GM21737 (cell line): ENCODE measurements at regions not wholly inside any gene's neighbourhood (a gene's known extent, or its start where the extent isn't known, plus 50 kb on each side); places are given as distances from the start of the nearest gene placed in this dataset.

Experiments used
- ATAC-seq: cut with Tn5 transposase; IDR thresholded peaks from one replicate; pipeline ENCODE4 v1.9.1; 2021; ENCODE audit warnings: mild to moderate bottlenecking, moderate library complexity; ENCODE audit not compliant: unreplicated experiment

DNA sequence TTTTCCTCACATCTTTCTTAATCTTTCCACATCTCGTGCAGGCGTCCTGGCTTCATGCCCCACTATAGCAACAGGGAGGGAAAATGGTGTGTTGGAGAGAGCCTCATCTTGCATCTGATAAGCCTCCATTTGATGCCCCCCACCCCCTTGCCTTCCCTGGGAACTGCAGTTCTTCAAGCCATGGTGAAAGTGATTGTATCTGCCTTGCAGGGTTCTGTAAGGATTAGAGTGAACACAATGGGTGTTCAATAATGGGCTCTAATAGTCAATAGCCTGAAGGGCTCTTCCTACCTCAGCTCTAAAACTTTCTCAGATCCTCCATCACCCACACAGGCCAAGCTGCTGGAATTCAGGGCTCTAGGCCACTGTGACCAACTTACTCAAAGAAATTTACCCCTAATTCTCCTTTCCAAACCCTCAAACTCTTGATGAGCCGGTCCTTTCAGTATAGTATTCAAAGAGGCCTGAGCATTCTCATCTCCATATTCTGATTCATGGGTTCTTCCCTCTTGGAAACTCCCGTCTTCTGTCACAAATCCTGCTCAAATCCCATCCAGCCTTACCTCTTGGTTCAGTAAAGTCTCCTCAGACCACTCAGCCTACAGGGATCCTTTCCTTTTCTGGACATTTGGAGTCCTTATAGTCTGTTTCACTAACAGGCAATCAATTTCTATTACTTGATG lies 128.3 kb upstream of the TRIM2 start:
- ATAC-seq = no peak

GRCh38 chr4:153076861-153077260 lies 127.4 kb upstream of the TRIM2 start:
- ATAC-seq = no peak

DNA sequence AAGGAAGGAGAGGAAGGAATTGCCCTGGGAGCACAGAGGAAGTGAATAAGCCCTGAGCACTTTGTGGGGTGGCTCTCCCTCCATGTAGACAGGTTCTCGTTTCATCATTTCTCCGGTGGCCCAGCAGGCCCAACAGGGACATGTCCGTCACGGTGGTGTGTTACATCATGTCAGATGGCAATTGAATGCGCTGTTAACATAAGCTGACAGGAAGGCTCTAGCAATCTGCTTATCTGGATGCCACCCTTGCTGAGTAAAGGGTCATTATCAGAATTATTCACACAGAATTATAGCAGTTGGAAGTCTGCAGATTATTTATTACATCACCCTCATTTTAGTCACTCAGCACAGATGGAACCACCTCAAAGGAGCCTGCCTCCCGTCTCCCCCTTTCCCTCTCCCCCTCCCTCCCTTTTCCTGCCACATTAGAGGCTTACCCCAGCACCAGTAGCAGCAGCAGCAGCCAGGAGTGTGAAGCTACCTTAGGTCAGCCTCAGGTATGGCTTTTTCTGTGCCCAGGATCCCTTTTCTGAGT lies 124.3 kb upstream of the TRIM2 start:
- ATAC-seq = no peak

DNA sequence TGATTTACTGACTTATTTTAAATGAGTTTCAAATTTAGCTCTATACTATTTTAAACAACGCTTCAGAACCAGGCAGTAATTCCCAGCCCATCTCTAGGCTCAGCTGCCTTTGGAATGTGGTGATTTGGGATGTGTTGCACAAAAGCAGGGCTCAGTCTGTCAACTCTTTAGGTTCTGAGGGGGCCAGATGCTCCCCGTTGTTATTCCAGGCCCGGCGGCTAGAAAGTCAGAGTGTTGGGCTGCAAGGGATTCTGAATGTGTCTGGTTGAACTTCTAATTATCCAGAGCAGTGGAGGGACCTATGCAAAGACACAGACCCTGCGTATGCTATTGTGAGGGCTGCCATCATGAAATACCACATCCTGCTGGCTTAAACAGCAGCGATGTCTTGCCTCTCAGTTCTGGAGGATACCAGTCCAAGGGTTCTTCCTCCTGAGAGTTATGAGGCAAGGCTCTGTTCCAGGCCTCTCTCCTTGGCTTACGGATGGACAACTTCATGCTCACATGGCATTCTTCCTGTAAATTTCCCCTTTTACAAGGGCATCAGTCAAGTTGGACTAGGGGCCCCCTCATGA lies 123.2 kb upstream of the TRIM2 start:
- no peak for ATAC-seq

DNA sequence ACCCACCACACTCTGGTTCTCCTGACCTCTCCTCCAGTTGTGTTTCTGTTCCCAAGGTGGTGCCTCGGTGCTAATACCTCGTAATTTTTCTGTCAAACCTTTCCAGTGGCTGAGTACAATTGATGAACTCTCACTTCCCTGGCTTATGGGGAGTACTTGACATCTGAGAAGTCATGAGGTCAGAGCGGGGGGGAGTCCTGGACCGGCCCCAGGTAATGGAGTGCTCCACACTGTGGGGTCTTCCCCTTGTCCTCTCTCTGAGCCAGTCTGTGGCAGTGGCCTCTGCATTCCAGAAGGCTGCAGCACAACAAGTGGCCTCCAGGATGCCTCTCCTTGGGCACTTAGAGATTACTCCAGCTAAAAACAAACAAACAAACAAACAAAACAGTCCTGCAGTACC lies 122.5 kb upstream of the TRIM2 start:
- ATAC-seq = no peak

DNA sequence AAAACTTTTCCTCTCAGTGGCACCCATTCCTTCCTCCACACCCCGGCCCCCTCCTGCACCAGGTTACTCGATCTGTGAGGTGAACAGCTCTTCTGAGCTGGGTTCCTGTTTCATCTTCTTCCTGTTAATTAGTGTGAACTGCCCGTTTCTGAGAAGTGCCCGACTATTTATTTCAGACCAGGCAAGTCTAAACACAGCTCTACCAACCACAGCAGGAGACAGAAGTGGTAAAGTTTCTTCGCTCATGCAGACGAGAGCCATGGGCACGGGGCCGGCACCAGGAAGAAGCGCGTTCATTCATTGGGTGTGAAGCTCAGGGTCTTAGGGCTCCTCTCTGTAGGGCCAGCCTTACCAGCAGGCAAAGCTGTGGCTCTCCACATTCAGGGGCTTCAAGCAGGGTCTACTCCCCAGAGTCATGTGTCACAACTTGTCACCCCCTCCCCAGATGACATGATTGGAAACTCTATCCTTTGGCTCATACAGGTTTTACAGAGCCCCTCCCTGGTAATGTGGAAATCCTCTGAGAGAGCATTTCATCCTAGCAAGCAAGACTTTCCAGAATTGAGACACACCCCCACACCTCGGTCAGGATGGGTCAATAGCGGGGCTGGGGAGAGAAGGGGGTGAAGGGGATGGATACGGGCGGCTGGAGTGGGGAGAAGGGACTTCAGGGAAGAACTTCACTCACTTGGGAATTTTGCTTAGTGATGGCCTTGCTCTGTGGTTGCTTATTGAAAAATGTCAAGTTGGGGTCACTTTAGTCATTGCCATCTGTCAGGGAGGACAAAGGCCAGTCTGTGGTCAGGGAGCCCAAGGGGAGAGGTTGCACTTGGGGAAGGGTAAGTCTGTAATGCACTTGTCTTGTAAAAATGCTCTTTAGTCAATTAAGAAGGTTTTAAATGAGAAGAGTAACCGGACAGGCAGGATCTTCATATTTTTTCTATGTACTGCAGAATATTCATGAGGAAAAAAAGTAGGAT lies 121.6 kb upstream of the TRIM2 start:
- ATAC-seq = no peak

DNA sequence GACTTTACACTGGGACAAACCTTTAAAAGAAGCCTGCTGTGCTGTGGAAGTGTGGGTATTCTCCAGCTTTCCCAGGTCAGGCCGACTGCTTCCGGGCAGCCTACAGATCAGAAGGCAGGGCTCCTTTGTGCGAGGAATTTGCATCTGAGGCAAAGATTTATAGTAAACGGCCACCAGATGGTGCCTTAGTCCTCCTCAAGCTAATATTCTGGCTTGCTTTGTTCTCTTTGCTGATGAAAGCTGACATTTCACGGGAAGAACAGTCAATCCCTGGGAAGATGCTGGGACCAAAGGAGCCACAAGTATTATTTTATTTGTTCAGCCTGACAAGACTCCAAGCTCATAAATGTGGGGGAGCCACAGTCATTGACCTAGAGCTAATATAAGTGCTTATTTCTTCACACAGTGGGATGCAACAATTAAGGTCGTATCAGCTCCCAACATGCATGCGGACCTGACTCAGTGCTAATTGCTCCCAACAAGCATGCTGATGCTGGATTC lies 120.7 kb upstream of the TRIM2 start:
- peak; percentile 66 for ATAC-seq

DNA sequence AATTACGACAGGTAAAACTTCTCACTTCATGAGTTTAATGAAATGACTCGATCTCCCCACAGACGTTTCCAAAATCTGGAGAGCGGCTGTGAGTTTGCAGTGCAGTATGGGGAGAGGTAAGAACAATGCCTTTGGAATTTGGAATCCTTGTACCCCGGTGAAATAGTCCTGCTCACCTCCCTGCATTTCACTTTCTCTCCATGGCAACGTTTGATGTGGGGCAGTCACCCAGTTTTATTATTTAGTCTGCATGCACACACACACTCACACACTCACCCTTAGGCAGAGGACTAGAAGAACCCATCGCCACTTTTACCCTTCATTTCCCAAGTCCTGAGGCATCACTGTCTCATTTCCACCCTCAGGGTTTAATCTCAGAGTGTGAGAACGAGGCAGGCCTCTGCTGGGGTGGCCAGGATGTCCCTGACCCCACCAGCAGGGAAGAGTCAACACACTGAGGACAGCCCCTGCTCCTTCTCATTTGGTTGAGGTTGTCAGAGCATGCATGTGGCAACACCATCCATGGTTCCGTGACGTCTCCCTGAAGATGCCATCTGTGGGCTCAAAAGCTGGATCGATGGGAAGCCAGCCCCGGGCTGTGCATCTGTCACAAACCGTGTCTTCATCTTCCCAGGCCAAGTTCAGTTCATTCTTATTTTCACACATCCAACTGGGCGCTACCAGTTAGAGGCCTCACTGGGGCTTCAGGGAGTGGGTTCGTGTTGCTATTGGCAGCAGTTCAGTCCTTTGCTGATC lies 119.8 kb upstream of the TRIM2 start:
- no peak for ATAC-seq

DNA sequence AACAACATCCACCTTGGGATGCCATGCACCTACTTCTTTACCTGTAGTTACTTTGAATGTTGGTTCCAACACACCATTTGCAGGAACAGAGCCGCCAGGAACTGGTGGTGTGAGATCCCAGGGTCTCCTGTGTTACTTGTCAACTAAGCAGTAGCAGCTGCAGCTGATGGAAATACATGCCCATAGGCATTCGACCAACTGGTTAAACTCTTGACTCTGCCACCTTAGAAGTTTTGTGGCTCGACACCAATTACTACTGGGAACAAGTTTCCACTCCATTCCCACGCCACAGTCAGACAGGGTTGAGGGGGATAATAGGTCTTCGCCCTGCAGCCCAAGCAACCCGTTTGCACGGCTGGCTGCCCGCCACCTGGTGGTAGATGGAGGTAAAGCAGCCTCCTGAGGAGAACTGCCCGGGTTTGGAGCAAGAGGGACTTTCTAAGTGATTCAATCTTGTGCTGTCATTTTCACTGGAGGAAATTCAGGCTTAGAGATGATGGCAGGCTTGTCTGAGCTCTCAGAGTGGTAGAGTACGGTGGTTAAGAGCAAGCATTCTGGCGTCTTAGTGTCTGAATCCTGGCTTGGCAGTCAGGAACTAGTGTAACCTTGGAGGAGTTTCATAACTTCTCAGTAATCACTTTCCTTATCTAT lies 119.1 kb upstream of the TRIM2 start:
- ATAC-seq = no peak

GRCh38 chr4:153087671-153088194 lies 116.5 kb upstream of the TRIM2 start:
- no peak for ATAC-seq

DNA sequence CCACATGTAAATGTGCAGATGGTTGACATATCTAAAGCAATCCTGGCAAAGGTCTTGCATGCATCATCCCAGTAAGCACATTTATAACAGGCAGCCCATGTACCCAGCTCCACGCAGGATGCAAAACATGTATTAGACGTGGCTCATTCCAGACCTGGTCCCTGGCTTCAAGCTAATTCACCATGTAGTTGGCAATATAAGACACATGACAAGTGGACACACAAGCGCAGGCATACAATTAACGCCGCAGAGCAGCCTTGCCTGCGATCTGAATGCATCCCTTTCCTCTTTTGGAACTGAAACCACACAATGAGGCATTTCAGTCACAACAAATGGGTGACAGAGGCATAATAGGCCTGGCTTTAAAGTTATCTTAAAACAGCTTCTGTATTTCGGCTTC lies 114.5 kb upstream of the TRIM2 start:
- ATAC-seq = no peak

GRCh38 chr4:153090181-153090580 lies 114.1 kb upstream of the TRIM2 start:
- no peak for ATAC-seq

GRCh38 chr4:153090670-153091385 lies 113.4 kb upstream of the TRIM2 start:
- ATAC-seq = no peak

DNA sequence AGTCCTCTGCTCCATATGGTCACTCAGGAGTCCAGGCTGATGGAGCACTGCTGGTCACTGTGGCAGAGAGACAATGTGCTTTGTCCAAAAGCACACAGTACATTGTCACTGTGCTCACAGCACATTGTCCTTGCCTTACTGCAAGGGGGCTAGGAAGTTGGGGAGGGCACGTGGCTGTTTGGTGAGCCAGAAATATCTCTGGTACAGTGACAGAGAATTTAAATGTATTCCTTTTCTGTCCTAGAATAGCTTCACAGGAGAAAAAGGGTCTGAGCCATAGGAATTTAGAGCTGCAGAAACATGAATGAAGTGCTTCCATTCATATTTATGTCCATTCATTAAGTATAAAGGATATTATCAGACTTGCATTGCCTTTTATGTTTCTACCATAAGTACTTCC lies 110.8 kb upstream of the TRIM2 start:
- no peak for ATAC-seq

DNA sequence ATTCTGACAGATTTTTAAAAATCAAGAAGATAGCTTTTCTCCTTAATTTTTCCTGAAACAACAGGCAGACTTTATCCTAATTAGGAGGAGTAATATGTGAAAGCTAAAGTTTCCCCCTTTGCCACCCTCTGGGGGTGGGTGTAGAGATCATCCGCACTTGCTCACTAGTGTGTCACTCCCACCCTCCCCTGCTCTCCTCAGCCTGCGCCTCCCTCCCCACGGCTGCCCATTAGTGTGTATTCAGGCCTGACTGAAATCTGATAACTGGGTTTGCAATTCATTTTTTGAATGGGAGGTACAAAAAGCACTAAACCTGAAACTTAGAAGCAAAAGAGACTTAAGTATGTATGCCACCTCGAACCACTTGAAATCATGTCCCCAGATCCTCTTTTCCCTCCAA lies 110.4 kb upstream of the TRIM2 start:
- ATAC-seq = no peak

- ATAC-seq = no peak
Measured at GRCh38 chr4:153094435-153094834, 109.8 kb upstream of the TRIM2 start.

- no peak for ATAC-seq
Measured at GRCh38 chr4:153095448-153096204, 108.6 kb upstream of the TRIM2 start.

- no peak for ATAC-seq
Measured at GRCh38 chr4:153096344-153096743, 107.9 kb upstream of the TRIM2 start.

DNA sequence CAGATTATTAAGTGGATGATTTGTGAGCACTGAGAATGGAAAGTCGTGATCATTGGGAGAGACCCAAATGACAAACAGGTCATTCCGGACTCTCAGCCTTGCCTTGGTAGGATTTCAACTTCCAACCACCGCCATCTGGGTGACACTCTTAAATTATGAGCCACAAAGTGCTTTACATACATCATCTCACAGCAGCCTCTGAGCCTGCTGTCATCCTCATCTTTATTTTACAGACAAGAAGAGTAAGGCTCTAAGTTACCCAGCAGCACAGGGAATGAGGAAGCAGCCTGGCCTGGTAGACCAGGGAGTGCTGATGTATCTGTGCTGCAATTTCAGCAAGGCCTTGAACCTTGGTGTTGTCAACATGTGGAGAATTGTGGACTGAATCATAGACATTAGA lies 105.8 kb upstream of the TRIM2 start:
- no peak for ATAC-seq
